Caco-2 (cell line): ENCODE measurements at regions not wholly inside any gene's neighbourhood (a gene's known extent, or its start where the extent isn't known, plus 50 kb on each side); places are given as distances from the start of the nearest gene placed in this dataset.

ENCODE experiments used
- BruUV-seq: library from RNA; stranded (reverse); fragments of 400-500 nt; replicated peaks from 2 replicates; lab custom pipeline; 2021; lab: Mats Ljungman, UMichigan
- CTCF ChIA-PET: fragments of 300-600 bp; sonication (Branson Sonifier 250); formaldehyde crosslinking; loops from one replicate; lab custom pipeline; 2022; ENCODE audit warnings: antibody characterized with exemption; lab: Charles Lee
- POLR2A ChIA-PET: fragments of 300-600 bp; sonication (Branson Sonifier 250); formaldehyde crosslinking; loops from one replicate; lab custom pipeline; 2022; ENCODE audit warnings: antibody characterized with exemption; lab: Charles Lee
- DNase-seq, 2 experiments: peaks; one replicate each; pipeline versions ENCODE4 v3.0.0 to v3.0.0-alpha.2; 2020 to 2022
- H3K27me3 ChIP-seq: replicated peaks from 2 replicates; pipeline ENCODE4 v1.6.0; 2011; ENCODE audit warnings: low read length; ENCODE audit not compliant: control insufficient read depth, insufficient read depth
- H3K36me3 ChIP-seq: 2 replicates; pipeline ENCODE4 v1.5.1; 2011; ENCODE audit warnings: low read length; ENCODE audit not compliant: control insufficient read depth, insufficient read depth
- H3K4me1 ChIP-seq: fragments of 250-450 bp; sonication (Bioruptor Pico); 2 replicates; pipeline ENCODE4 v1.5.1; 2020; ENCODE audit warnings: mild to moderate bottlenecking
- H3K4me3 ChIP-seq: 2 replicates; pipeline ENCODE4 v1.5.1; 2011; ENCODE audit warnings: low read depth, mild to moderate bottlenecking, control low read depth, low read length
- H3K9me3 ChIP-seq: fragments of 250-450 bp; sonication (Bioruptor Pico); 2 replicates; pipeline ENCODE4 v1.5.1; 2020; ENCODE audit warnings: mild to moderate bottlenecking, moderate library complexity
- H3K27ac Mint-ChIP-seq: one replicate; pipeline ENCODE4 v1.8.0; 2022; ENCODE audit warnings: mixed read lengths; ENCODE audit not compliant: unreplicated experiment
- H3K27me3 Mint-ChIP-seq: one replicate; pipeline ENCODE4 v1.8.0; 2022; ENCODE audit warnings: mixed read lengths; ENCODE audit not compliant: insufficient read depth, unreplicated experiment
- H3K36me3 Mint-ChIP-seq: one replicate; pipeline ENCODE4 v1.8.0; 2022; ENCODE audit warnings: mild to moderate bottlenecking, mixed read lengths; ENCODE audit not compliant: insufficient read depth, unreplicated experiment
- H3K4me1 Mint-ChIP-seq: one replicate; pipeline ENCODE4 v1.8.0; 2022; ENCODE audit warnings: low read depth, mixed read lengths; ENCODE audit not compliant: unreplicated experiment
- H3K4me3 Mint-ChIP-seq: one replicate; pipeline ENCODE4 v1.8.0; 2022; ENCODE audit warnings: mild to moderate bottlenecking, moderate library complexity, mixed read lengths; ENCODE audit not compliant: unreplicated experiment
- H3K9me3 Mint-ChIP-seq: one replicate; pipeline ENCODE4 v1.8.0; 2022; ENCODE audit warnings: mixed read lengths; ENCODE audit not compliant: unreplicated experiment
- CTCF ChIP-seq, 2 experiments: fragments of 200-600 bp in 1 of 2; IDR thresholded peaks; 1 replicate in 1 of 2; 2 replicates in 1 of 2; pipeline versions ENCODE4 v1.5.1 to v1.8.0; 2011 to 2022; ENCODE audit warnings: antibody characterized with exemption in 1 of 2, control low read depth in 1 of 2, inconsistent platforms in 1 of 2, low read depth in 1 of 2, low read length in 1 of 2, mild to moderate bottlenecking in 1 of 2, moderate library complexity in 1 of 2; ENCODE audit not compliant: insufficient read depth in 1 of 2, severe bottlenecking in 1 of 2, unreplicated experiment in 1 of 2
- intact Hi-C: fragments of 100-400 bp; cut with micrococcal nuclease; formaldehyde crosslinking; loops from one replicate; pipeline ENCODE4 v1.10.0; 2022; ENCODE audit not compliant: unreplicated experiment

- TF ChIP-seq CTCF (IDR thresholded peaks at IDR 0.05; ENCODE audit: insufficient read depth in 1 of 2, low read depth in 1 of 2, low read length in 1 of 2, severe bottlenecking in 1 of 2, unreplicated experiment in 1 of 2) = no peak
- Mint-ChIP-seq H3K4me1 (no peaks in the 10 kb centered on the region), H3K9me3 (no peaks in the 10 kb centered on the region), H3K27ac (no peak overlapping the region), H3K36me3 (no peaks in the 10 kb centered on the region), H3K27me3 (no peaks in the 10 kb centered on the region), H3K4me3 (no peak overlapping the region)
- H3K36me3 ChIP-seq = no peaks in the 10 kb centered on the region
- ChIA-PET CTCF (no interaction called here), POLR2A (no interaction called here)
- no peaks in the 10 kb centered on the region for H3K27me3 ChIP-seq
- BruUV-seq = no TSS peak
- H3K9me3 ChIP-seq = no peaks in the 10 kb centered on the region
- H3K4me1 ChIP-seq = no peaks in the 10 kb centered on the region
- intact Hi-C loops = no loop called here
- no peak overlapping the region for H3K4me3 ChIP-seq
- no peak for DNase-seq
Observed at GRCh38 chr4:14719053-14719452, 283.2 kb upstream of the CPEB2 start.

- no peak overlapping the region for H3K4me3 ChIP-seq
Observed at GRCh38 chr4:14726441-14726840, 275.8 kb upstream of the CPEB2 start.

GRCh38 chr4:14726877-14727361 is 275.4 kb upstream of the CPEB2 start:
- no peaks in the 10 kb centered on the region for H3K9me3 Mint-ChIP-seq
- H3K27ac Mint-ChIP-seq = no peak overlapping the region
- no peaks in the 10 kb centered on the region for H3K36me3 Mint-ChIP-seq
- no peak overlapping the region for H3K4me3 ChIP-seq
- no peak overlapping the region for H3K4me3 Mint-ChIP-seq
- no peaks in the 10 kb centered on the region for H3K27me3 Mint-ChIP-seq
- no peaks in the 10 kb centered on the region for H3K4me1 Mint-ChIP-seq
- H3K36me3 ChIP-seq = no peaks in the 10 kb centered on the region
- no peak for TF ChIP-seq CTCF (IDR thresholded peaks at IDR 0.05; ENCODE audit: insufficient read depth in 1 of 2, low read depth in 1 of 2, low read length in 1 of 2, severe bottlenecking in 1 of 2, unreplicated experiment in 1 of 2)
- ChIA-PET CTCF (no interaction called here), POLR2A (no interaction called here)
- no peaks in the 10 kb centered on the region for H3K9me3 ChIP-seq
- BruUV-seq = no TSS peak
- H3K4me1 ChIP-seq = no peaks in the 10 kb centered on the region
- intact Hi-C loops = no loop called here
- no peak for DNase-seq
- no peaks in the 10 kb centered on the region for H3K27me3 ChIP-seq

More at GRCh38 chr4:14726441-14726840, 275.8 kb upstream of the CPEB2 start:
- POLR2A ChIA-PET = no interaction called here
- H3K27ac Mint-ChIP-seq = no peak overlapping the region
- intact Hi-C loops = no loop called here
- TF ChIP-seq CTCF (IDR thresholded peaks at IDR 0.05; ENCODE audit: insufficient read depth in 1 of 2, low read depth in 1 of 2, low read length in 1 of 2, severe bottlenecking in 1 of 2, unreplicated experiment in 1 of 2) = no peak
- Histone ChIP-seq H3K27me3 (no peaks in the 10 kb centered on the region), H3K4me1 (no peaks in the 10 kb centered on the region), H3K36me3 (no peaks in the 10 kb centered on the region), H3K9me3 (no peaks in the 10 kb centered on the region)
- H3K4me3 Mint-ChIP-seq = no peak overlapping the region
- no peak for DNase-seq
- H3K36me3 Mint-ChIP-seq = no peaks in the 10 kb centered on the region
- no peaks in the 10 kb centered on the region for H3K9me3 Mint-ChIP-seq
- CTCF ChIA-PET = no interaction called here
- no peaks in the 10 kb centered on the region for H3K27me3 Mint-ChIP-seq
- BruUV-seq = no TSS peak
- H3K4me1 Mint-ChIP-seq = no peaks in the 10 kb centered on the region
